Neural progenitor cell (in vitro differentiated cells): ENCODE measurements at regions not wholly inside any gene's neighbourhood (a gene's known extent, or its start where the extent isn't known, plus 50 kb on each side); places are given as distances from the start of the nearest gene placed in this dataset.
A peak's percentile ranks its signal among the peaks of the same experiment; 100 is the strongest.

Source experiments
- DNase-seq: peaks from one replicate; pipeline ENCODE4 v3.0.0-alpha.2; 2016; ENCODE audit warnings: low spot score
- H2AFZ ChIP-seq: fragments of 200-600 bp; sonication (generic); replicated peaks from 2 replicates; pipeline ENCODE4 v1.6.1; 2016; ENCODE audit warnings: antibody characterized with exemption
- H3F3A ChIP-seq: fragments of 200-600 bp; sonication (generic); 2 replicates; pipeline ENCODE4 v1.6.1; 2016; ENCODE audit warnings: antibody characterized with exemption, low read depth
- H3K27ac ChIP-seq: fragments of 200-600 bp; sonication (generic); 2 replicates; pipeline ENCODE4 v1.5.1; 2016; ENCODE audit warnings: mild to moderate bottlenecking
- H3K27me3 ChIP-seq: fragments of 200-600 bp; sonication (generic); 2 replicates; pipeline ENCODE4 v1.6.1; 2016; ENCODE audit warnings: mild to moderate bottlenecking, moderate library complexity
- H3K36me3 ChIP-seq: fragments of 200-600 bp; sonication (generic); 2 replicates; pipeline ENCODE4 v1.5.1; 2016
- H3K4me1 ChIP-seq: fragments of 200-600 bp; sonication (generic); 2 replicates; pipeline ENCODE4 v1.6.1; 2016; ENCODE audit warnings: mixed run types
- H3K4me2 ChIP-seq: fragments of 200-600 bp; sonication (generic); 2 replicates; pipeline ENCODE4 v1.6.1; 2016
- H3K4me3 ChIP-seq: fragments of 200-600 bp; sonication (generic); 2 replicates; pipeline ENCODE4 v1.5.1; 2016
- H3K79me2 ChIP-seq: fragments of 200-600 bp; sonication (generic); 2 replicates; pipeline ENCODE4 v1.6.1; 2016; ENCODE audit warnings: low read depth
- H3K9ac ChIP-seq: fragments of 200-600 bp; sonication (generic); 2 replicates; pipeline ENCODE4 v1.6.1; 2016
- H3K9me3 ChIP-seq: fragments of 200-600 bp; sonication (generic); 2 replicates; pipeline ENCODE4 v1.5.1; 2016; ENCODE audit warnings: low read depth
- H4K20me1 ChIP-seq: fragments of 200-600 bp; sonication (generic); 2 replicates; pipeline ENCODE4 v1.6.1; 2016; ENCODE audit warnings: low read depth
- H3K27ac Mint-ChIP-seq: 3 replicates; pipeline ENCODE4 v1.8.0; 2021; ENCODE audit warnings: mixed read lengths
- H3K27me3 Mint-ChIP-seq: 2 replicates; pipeline ENCODE4 v1.8.0; 2022; ENCODE audit warnings: low read depth, mild to moderate bottlenecking, inconsistent platforms, moderate library complexity, mixed read lengths; ENCODE audit not compliant: insufficient read depth
- H3K36me3 Mint-ChIP-seq: 3 replicates; pipeline ENCODE4 v1.8.0; 2021; ENCODE audit warnings: mixed read lengths
- H3K4me1 Mint-ChIP-seq: 3 replicates; pipeline ENCODE4 v1.8.0; 2021; ENCODE audit warnings: mixed read lengths
- H3K4me3 Mint-ChIP-seq: 3 replicates; pipeline ENCODE4 v1.8.0; 2021; ENCODE audit warnings: mild to moderate bottlenecking, moderate library complexity, mixed read lengths
- H3K9me3 Mint-ChIP-seq: 3 replicates; pipeline ENCODE4 v1.8.0; 2020; ENCODE audit warnings: mixed read lengths
- CTCF ChIP-seq: fragments of 200-600 bp; sonication (generic); IDR thresholded peaks from 2 replicates; pipeline ENCODE4 v1.5.1; 2017; ENCODE audit warnings: antibody characterized with exemption, mild to moderate bottlenecking
- EZH2 ChIP-seq: fragments of 200-600 bp; sonication (generic); IDR thresholded peaks from 2 replicates; pipeline ENCODE4 v1.6.1; 2017; ENCODE audit warnings: antibody characterized with exemption, mild to moderate bottlenecking, moderate library complexity
- EZH2phosphoT487 ChIP-seq: fragments of 200-600 bp; sonication (generic); IDR thresholded peaks from 2 replicates; pipeline ENCODE4 v1.6.1; 2017; ENCODE audit warnings: antibody characterized with exemption

GRCh38 chr18:60966876-60967275 lies 366.4 kb upstream of the CDH20 start:
- no peak for TF ChIP-seq EZH2
- no peak for TF ChIP-seq EZH2phosphoT487
- no peak for TF ChIP-seq CTCF
- H3K9me3 ChIP-seq: no peaks in the 10 kb centered on the region
- Mint-ChIP-seq H3K27me3 (no peaks in the 10 kb centered on the region), H3K4me1 (peaks cover 6% of the 10 kb centered on the region), H3K36me3 (no peaks in the 10 kb centered on the region), H3K27ac (no peak overlapping the region), H3K9me3 (no peaks in the 10 kb centered on the region), H3K4me3 (no peak overlapping the region)
- H3K9ac ChIP-seq: no peak overlapping the region
- no peak overlapping the region for H3K4me3 ChIP-seq
- H3K4me2 ChIP-seq: no peak overlapping the region
- no peak overlapping the region for H2AFZ ChIP-seq
- H3K27ac ChIP-seq: no peak overlapping the region
- DNase-seq: no peak
- no peaks in the 10 kb centered on the region for H3K27me3 ChIP-seq
- H3K4me1 ChIP-seq: peaks cover 11% of the 10 kb centered on the region
- H4K20me1 ChIP-seq: no peaks in the 10 kb centered on the region
- H3K36me3 ChIP-seq: no peaks in the 10 kb centered on the region
- no peaks in the 10 kb centered on the region for H3K79me2 ChIP-seq
- H3F3A ChIP-seq: no peaks in the 10 kb centered on the region

- no peaks in the 10 kb centered on the region for H3K4me1 ChIP-seq
- H3K4me3 Mint-ChIP-seq: no peak overlapping the region
- no peaks in the 10 kb centered on the region for H3K36me3 Mint-ChIP-seq
- no peaks in the 10 kb centered on the region for H4K20me1 ChIP-seq
- peak; percentile 6 for DNase-seq
- H3K27me3 Mint-ChIP-seq: no peaks in the 10 kb centered on the region
- H3K36me3 ChIP-seq: no peaks in the 10 kb centered on the region
- H3K9me3 Mint-ChIP-seq: no peaks in the 10 kb centered on the region
- H3K4me1 Mint-ChIP-seq: no peaks in the 10 kb centered on the region
- H3K4me3 ChIP-seq: no peak overlapping the region
- no peaks in the 10 kb centered on the region for H3F3A ChIP-seq
- TF ChIP-seq CTCF: no peak
- TF ChIP-seq EZH2phosphoT487: no peak
- no peak for TF ChIP-seq EZH2
- H3K9me3 ChIP-seq: no peaks in the 10 kb centered on the region
- no peak overlapping the region for H3K9ac ChIP-seq
- no peak overlapping the region for H2AFZ ChIP-seq
- no peak overlapping the region for H3K27ac ChIP-seq
- H3K79me2 ChIP-seq: no peaks in the 10 kb centered on the region
- no peak overlapping the region for H3K27ac Mint-ChIP-seq
- H3K27me3 ChIP-seq: no peaks in the 10 kb centered on the region
- no peak overlapping the region for H3K4me2 ChIP-seq
These were observed 357.8 kb upstream of the CDH20 start for GRCh38 chr18:60975420-60975819.

GRCh38 chr18:60976976-60977375 lies 356.3 kb upstream of the CDH20 start:
- H3K4me1 Mint-ChIP-seq: no peaks in the 10 kb centered on the region
- no peak for DNase-seq
- H3K9ac ChIP-seq: no peak overlapping the region

More at GRCh38 chr18:60976976-60977375, 356.3 kb upstream of the CDH20 start:
- H3K4me3 Mint-ChIP-seq: no peak overlapping the region
- Histone ChIP-seq H3K9me3 (no peaks in the 10 kb centered on the region), H3F3A (no peaks in the 10 kb centered on the region), H3K27me3 (no peaks in the 10 kb centered on the region), H4K20me1 (no peaks in the 10 kb centered on the region), H3K4me1 (no peaks in the 10 kb centered on the region), H3K36me3 (no peaks in the 10 kb centered on the region), H3K79me2 (no peaks in the 10 kb centered on the region), H3K27ac (no peak overlapping the region), H3K4me2 (no peak overlapping the region), H3K4me3 (no peak overlapping the region), H2AFZ (no peak overlapping the region)
- no peaks in the 10 kb centered on the region for H3K36me3 Mint-ChIP-seq
- TF ChIP-seq EZH2 (no peak), CTCF (no peak), EZH2phosphoT487 (no peak)
- H3K27ac Mint-ChIP-seq: no peak overlapping the region
- H3K27me3 Mint-ChIP-seq: no peaks in the 10 kb centered on the region
- no peaks in the 10 kb centered on the region for H3K9me3 Mint-ChIP-seq
